HEK293T (cell line): ENCODE measurements at regions not wholly inside any gene's neighbourhood (a gene's known extent, or its start where the extent isn't known, plus 50 kb on each side); places are given as distances from the start of the nearest gene placed in this dataset.

Experiments used
- CTCF ChIA-PET: fragments of 350-600 bp; formaldehyde crosslinking; extraction: SDS; loops from one replicate; lab custom pipeline; 2021; ENCODE audit warnings: antibody characterized with exemption, inconsistent platforms; lab: Yijun Ruan, JAX
- POLR2A ChIA-PET: fragments of 350-600 bp; formaldehyde crosslinking; extraction: SDS; loops from one replicate; lab custom pipeline; 2020; ENCODE audit warnings: antibody characterized with exemption, inconsistent platforms; lab: Yijun Ruan, JAX
- DNase-seq: peaks from one replicate; pipeline ENCODE4 v3.0.0; 2012; ENCODE audit warnings: mixed read lengths; ENCODE audit errors: extremely low spot score
- ARNT ChIP-seq: fragments of 450-650 bp; IDR thresholded peaks from 2 replicates; pipeline ENCODE4 v1.6.1; 2017; ENCODE audit warnings: mild to moderate bottlenecking
- BHLHE40 ChIP-seq: fragments of 450-650 bp; IDR thresholded peaks from 2 replicates; pipeline ENCODE4 v1.6.1; 2016; ENCODE audit warnings: mild to moderate bottlenecking, moderate library complexity, borderline replicate concordance
- CTBP1 ChIP-seq: fragments of 450-650 bp; IDR thresholded peaks from 2 replicates; pipeline ENCODE4 v1.6.1; 2016; ENCODE audit warnings: borderline replicate concordance
- ELF4 ChIP-seq: fragments of 450-650 bp; IDR thresholded peaks from 2 replicates; pipeline ENCODE4 v1.6.1; 2017; ENCODE audit warnings: antibody characterized with exemption
- FOXA1 ChIP-seq: fragments of 450-650 bp; IDR thresholded peaks from 2 replicates; pipeline ENCODE4 v1.6.1; 2016; ENCODE audit warnings: mild to moderate bottlenecking
- FOXK2 ChIP-seq: fragments of 450-650 bp; IDR thresholded peaks from 2 replicates; pipeline ENCODE4 v1.6.1; 2016; ENCODE audit warnings: mild to moderate bottlenecking
- FOXM1 ChIP-seq: fragments of 450-650 bp; IDR thresholded peaks from 2 replicates; pipeline ENCODE4 v1.6.1; 2017; ENCODE audit warnings: mild to moderate bottlenecking, borderline replicate concordance
- HDGF ChIP-seq: fragments of 450-650 bp; IDR thresholded peaks from 2 replicates; pipeline ENCODE4 v1.6.1; 2017; ENCODE audit warnings: antibody characterized with exemption, borderline replicate concordance
- L3MBTL2 ChIP-seq: fragments of 450-650 bp; conservative IDR thresholded peaks from 2 replicates; pipeline ENCODE4 v1.6.1; 2016; ENCODE audit warnings: mild to moderate bottlenecking
- LEF1 ChIP-seq: fragments of 450-650 bp; IDR thresholded peaks from 2 replicates; pipeline ENCODE4 v1.6.1; 2017; ENCODE audit warnings: mild to moderate bottlenecking, borderline replicate concordance
- NFRKB ChIP-seq: fragments of 450-650 bp; IDR thresholded peaks from 2 replicates; pipeline ENCODE4 v1.6.1; 2016; ENCODE audit warnings: mild to moderate bottlenecking, moderate library complexity
- PKNOX1 ChIP-seq: fragments of 450-650 bp; IDR thresholded peaks from 2 replicates; pipeline ENCODE4 v1.6.1; 2016
- SP1 ChIP-seq: fragments of 450-650 bp; IDR thresholded peaks from 2 replicates; pipeline ENCODE4 v1.6.1; 2017
- SUZ12 ChIP-seq: fragments of 450-650 bp; IDR thresholded peaks from 2 replicates; pipeline ENCODE4 v1.6.1; 2016; ENCODE audit warnings: mild to moderate bottlenecking
- TARDBP ChIP-seq: fragments of 450-650 bp; IDR thresholded peaks from 2 replicates; pipeline ENCODE4 v1.6.1; 2016
- ZNF384 ChIP-seq: fragments of 450-650 bp; IDR thresholded peaks from 2 replicates; pipeline ENCODE4 v1.6.1; 2016

DNA sequence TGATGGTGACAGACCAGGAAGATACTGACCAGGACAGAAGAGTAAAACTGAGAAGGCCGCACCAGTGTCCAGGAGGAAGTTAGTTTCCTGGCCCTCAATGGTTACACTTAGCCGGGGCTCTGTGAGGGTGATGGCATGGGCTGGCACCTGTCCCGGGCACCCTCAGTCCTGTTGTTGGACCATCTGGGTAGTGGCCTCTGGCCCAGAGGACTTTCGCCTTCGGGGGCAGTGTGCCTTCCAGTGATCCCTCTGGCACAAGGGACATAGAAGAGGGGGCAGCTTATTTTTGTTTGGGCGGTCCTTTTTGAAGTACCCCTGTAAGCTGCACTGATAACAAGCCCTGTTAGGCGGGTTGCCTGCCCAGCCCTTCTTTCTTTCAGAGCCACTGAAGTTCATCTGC, 1108.6 kb downstream of the TAF11L14 start:
- TF ChIP-seq L3MBTL2 = no peak
- TF ChIP-seq BHLHE40 = no peak
- no peak for TF ChIP-seq ZNF384
- TF ChIP-seq FOXM1 = no peak
- no peak for TF ChIP-seq NFRKB
- TF ChIP-seq TARDBP = no peak
- no peak for TF ChIP-seq LEF1
- no peak for TF ChIP-seq CTBP1
- no peak for TF ChIP-seq ELF4
- TF ChIP-seq SUZ12 = no peak
- no peak for TF ChIP-seq HDGF
- no peak for TF ChIP-seq FOXA1
- no peak for TF ChIP-seq ARNT
- TF ChIP-seq SP1 = no peak
- no peak for TF ChIP-seq PKNOX1
- POLR2A ChIA-PET = no interaction called here
- no peak for DNase-seq
- CTCF ChIA-PET = no interaction called here

- TF ChIP-seq ELF4 = no peak
- no peak for TF ChIP-seq SUZ12
- TF ChIP-seq FOXK2 = no peak
- no peak for TF ChIP-seq SP1
- no peak for TF ChIP-seq FOXM1
- no peak for TF ChIP-seq FOXA1
- no peak for TF ChIP-seq TARDBP
- TF ChIP-seq HDGF = no peak
- TF ChIP-seq ARNT = no peak
- no peak for TF ChIP-seq CTBP1
- TF ChIP-seq L3MBTL2 = no peak
- CTCF ChIA-PET = no interaction called here
- no peak for DNase-seq
- POLR2A ChIA-PET = no interaction called here
Measured at GRCh38 chr5:18744441-18744840, 1110.2 kb downstream of the TAF11L14 start.

DNA sequence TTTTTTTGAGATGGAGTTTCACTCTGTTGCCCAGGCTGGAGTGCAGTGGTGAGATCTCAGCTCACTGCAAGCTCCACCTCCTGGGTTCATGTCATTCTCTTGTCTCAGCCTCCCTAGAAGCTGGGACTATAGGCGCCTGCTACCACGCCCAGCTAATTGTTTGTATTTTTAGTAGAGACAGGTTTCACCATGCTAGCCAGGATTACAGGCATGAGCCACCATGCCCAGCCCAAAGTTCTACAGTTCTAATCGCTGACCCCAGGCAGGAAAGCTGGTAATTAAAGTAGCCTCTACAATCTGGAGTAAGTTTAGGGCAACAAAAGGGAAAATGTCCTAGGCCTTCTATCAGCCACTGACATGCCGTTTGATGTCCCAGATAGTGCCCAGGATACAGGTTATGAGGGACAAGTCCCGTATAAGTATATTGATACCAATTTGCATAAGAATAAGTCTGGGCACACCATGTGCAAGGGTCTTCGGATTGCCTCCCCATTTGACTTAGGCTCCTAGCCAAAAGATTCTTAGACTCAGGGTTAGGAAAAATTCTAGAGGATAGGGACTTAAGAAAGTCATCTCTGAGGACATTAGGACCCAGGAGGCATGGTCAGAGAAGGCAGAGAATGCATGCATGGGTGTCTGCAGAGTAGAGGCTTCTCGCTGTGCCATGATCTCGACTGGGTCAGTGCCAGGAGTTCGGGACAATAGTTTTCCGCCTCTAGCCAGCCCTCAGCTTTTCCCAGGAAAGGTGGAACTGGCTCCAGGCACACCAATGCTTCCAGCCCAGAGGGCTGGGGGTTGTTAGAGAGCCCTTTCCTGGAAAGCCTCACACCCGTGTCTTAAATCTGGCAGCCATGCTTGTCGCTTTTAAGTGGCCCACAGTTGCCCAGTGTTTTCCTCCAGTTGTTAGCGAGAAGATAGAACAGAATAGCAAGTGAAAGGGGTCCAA, 1111.1 kb downstream of the TAF11L14 start:
- no peak for DNase-seq
- POLR2A ChIA-PET = no interaction called here
- TF ChIP-seq LEF1 (no peak), CTBP1 (no peak), FOXA1 (no peak), FOXM1 (no peak), HDGF (no peak), SP1 (no peak), L3MBTL2 (no peak), SUZ12 (no peak), PKNOX1 (no peak), ZNF384 (no peak), FOXK2 (no peak)
- CTCF ChIA-PET = no interaction called here

GRCh38 chr5:18745988-18746615, 1111.8 kb downstream of the TAF11L14 start:
- ChIA-PET POLR2A (no interaction called here), CTCF (no interaction called here)
- TF ChIP-seq ELF4 = no peak
- TF ChIP-seq SP1 = no peak
- no peak for TF ChIP-seq CTBP1
- no peak for TF ChIP-seq FOXA1
- no peak for TF ChIP-seq L3MBTL2
- no peak for TF ChIP-seq ZNF384
- TF ChIP-seq NFRKB = no peak
- TF ChIP-seq BHLHE40 = no peak
- no peak for TF ChIP-seq TARDBP
- DNase-seq = no peak

DNA sequence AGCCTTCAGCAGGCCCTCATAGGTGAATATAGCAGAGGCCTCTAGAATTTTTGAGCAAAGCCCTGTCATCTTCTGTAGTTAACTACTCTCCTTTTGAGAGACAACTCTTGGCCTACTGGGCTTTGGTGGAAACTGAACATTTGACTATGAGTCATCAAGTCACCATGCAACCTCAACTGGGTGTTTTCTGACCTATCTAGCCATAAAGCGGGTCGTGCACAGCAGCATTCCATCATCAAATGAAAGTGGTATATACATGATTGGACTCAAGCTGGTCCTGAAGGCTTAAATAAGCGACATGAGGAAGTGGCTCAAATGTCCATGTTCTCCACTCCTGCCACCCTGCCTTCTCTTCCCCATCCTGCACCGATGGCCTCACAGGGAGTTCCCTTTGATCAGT, 1115.5 kb downstream of the TAF11L14 start:
- ChIA-PET POLR2A (no interaction called here), CTCF (no interaction called here)
- TF ChIP-seq LEF1 = no peak
- no peak for TF ChIP-seq ZNF384
- DNase-seq = no peak

- POLR2A ChIA-PET = no interaction called here
- CTCF ChIA-PET = no interaction called here
- no peak for DNase-seq
- TF ChIP-seq CTBP1 (no peak), FOXK2 (no peak), FOXM1 (no peak), SP1 (no peak), ARNT (no peak), HDGF (no peak)
Measured at GRCh38 chr5:18752317-18752716, 1118.1 kb downstream of the TAF11L14 start.

GRCh38 chr5:18754201-18754600, 1119.9 kb downstream of the TAF11L14 start:
- CTCF ChIA-PET = no interaction called here
- no peak for TF ChIP-seq CTBP1
- no peak for TF ChIP-seq FOXM1
- TF ChIP-seq TARDBP = no peak
- TF ChIP-seq FOXK2 = no peak
- TF ChIP-seq SP1 = no peak
- TF ChIP-seq ZNF384 = no peak
- no peak for TF ChIP-seq ARNT
- TF ChIP-seq HDGF = no peak
- TF ChIP-seq SUZ12 = no peak
- TF ChIP-seq ELF4 = no peak
- TF ChIP-seq PKNOX1 = no peak
- TF ChIP-seq L3MBTL2 = no peak
- TF ChIP-seq BHLHE40 = no peak
- no peak for TF ChIP-seq LEF1
- no peak for DNase-seq
- POLR2A ChIA-PET = no interaction called here
